GM12872 (cell line): ENCODE measurements at regions not wholly inside any gene's neighbourhood (a gene's known extent, or its start where the extent isn't known, plus 50 kb on each side); places are given as distances from the start of the nearest gene placed in this dataset.

Source experiments
- CTCF ChIP-seq: IDR thresholded peaks from 3 replicates; pipeline ENCODE4 v1.5.1; 2011; ENCODE audit warnings: low read depth, mild to moderate bottlenecking, low read length, moderate library complexity; ENCODE audit not compliant: insufficient read depth

- no peak for TF ChIP-seq CTCF
Observed at GRCh38 chr13:44844786-44845185, 144.5 kb downstream of the NUFIP1 start.

GRCh38 chr13:44843403-44843802 lies 145.9 kb downstream of the NUFIP1 start:
- TF ChIP-seq CTCF: no peak

- TF ChIP-seq CTCF: no peak
Observed at GRCh38 chr13:44842158-44842557, 147.1 kb downstream of the NUFIP1 start.

GRCh38 chr13:44840131-44840530 lies 149.1 kb downstream of the NUFIP1 start:
- TF ChIP-seq CTCF: no peak

GRCh38 chr13:44837250-44837649 lies 152.0 kb downstream of the NUFIP1 start:
- no peak for TF ChIP-seq CTCF

GRCh38 chr13:44834404-44834803 lies 154.9 kb downstream of the NUFIP1 start:
- TF ChIP-seq CTCF: no peak

- no peak for TF ChIP-seq CTCF
Observed at GRCh38 chr13:44833626-44834025, 155.6 kb downstream of the NUFIP1 start.

GRCh38 chr13:44833139-44833538 lies 156.1 kb downstream of the NUFIP1 start:
- no peak for TF ChIP-seq CTCF
